IPS DF 19.7 (cell line): ENCODE measurements at regions not wholly inside any gene's neighbourhood (a gene's known extent, or its start where the extent isn't known, plus 50 kb on each side); places are given as distances from the start of the nearest gene placed in this dataset.
"Not testable (repeated sequence)": the region's sequence is repeated elsewhere in the genome, so short reads cannot be mapped to it uniquely, and the experiment has no call there.

Experiments
- DNase-seq: peaks from one replicate; pipeline ENCODE4 v3.0.0-alpha.2; 2013; ENCODE audit warnings: low read depth, low spot score

DNA sequence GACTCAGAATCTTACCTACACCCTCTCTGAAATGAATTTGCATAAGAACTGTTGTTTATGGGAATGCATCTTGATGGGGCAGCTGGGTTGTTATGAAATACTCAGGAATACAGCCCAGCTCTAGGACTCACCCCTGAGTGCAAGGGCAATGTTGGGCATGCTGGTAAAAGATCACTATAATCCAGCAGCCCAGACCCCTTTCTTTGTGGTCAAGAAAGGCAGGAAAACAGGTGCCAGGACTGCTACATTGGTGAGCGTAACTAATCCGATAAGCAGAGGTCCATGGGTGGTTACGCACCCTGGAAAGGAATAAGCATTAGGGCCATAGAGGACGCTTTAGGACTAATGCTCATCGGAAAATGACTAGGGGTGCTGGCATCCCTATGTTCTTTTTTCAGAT is 227.9 kb upstream of the CWC22 start:
- not testable (repeated sequence) for DNase-seq

DNA sequence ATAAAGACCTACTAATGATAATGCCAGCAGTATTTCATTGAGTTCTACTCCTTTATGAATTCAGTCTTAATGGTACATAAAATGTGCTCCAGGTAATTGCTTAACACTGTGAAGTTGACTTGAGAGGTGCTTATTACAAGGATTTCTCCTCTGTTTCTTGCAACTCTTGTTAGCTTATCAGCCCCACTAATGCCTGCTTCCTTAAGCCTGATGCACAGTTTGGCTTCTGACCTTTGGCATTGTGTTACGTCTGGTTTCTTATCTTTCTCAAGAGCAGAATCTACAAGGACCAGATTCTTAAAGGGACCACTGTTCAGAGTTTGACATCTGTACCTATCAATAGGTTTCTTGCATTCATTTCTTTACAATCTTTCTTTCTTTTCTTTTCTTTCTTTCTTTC is 223.9 kb upstream of the CWC22 start:
- no peak for DNase-seq

GRCh38 chr2:180227461-180227860 is 220.4 kb upstream of the CWC22 start:
- no peak for DNase-seq

DNA sequence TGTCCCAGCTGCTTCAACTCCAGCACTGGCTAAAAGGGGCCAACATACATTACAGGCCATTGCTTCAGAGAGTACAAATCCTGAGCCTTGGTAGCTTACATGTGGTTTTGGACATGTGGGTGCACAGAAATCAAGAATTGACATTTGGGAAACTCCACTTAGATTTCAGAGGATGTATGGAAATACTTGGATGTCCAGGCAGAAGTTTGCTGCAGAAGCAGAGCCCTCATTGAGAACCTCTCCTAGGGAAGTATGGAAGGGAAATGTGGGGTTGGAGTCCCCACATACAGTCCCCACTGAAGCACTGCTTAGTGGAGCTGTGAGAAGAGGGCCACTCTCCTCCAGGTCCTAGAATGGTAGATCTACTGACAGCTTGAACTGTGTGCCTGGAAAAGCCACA is 218.0 kb upstream of the CWC22 start:
- DNase-seq = no peak

- DNase-seq = no peak
These were observed 215.5 kb upstream of the CWC22 start for GRCh38 chr2:180222644-180223043.

GRCh38 chr2:180219491-180219890 is 212.4 kb upstream of the CWC22 start:
- no peak for DNase-seq

- DNase-seq = no peak
These were observed 201.7 kb upstream of the CWC22 start for GRCh38 chr2:180208841-180209240.

GRCh38 chr2:180205621-180206235 is 198.6 kb upstream of the CWC22 start:
- no peak for DNase-seq

DNA sequence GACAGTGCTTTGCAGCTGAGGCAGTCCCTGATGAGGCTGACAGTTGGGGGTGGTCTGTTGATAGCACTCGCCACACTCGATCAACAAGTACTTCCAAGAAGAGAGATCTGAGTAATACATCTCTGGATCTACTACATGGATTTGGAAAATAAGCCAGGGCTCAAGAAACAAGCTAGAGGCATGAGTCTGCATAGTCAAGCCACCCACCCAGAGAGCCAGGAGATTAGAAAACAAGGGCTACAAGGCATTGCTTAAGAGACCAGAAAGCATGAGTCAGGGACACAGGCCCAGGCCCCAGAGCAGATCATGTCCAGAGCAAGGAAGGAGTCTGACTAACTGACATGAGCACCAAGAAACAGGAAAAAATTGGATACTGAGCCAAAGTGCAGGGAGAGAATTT is 196.9 kb upstream of the CWC22 start:
- no peak for DNase-seq

- no peak for DNase-seq
These were observed 195.4 kb upstream of the CWC22 start for GRCh38 chr2:180202467-180202951.

GRCh38 chr2:180196419-180196977 is 189.4 kb upstream of the CWC22 start:
- DNase-seq = peak; percentile 33

GRCh38 chr2:180195847-180196246 is 188.8 kb upstream of the CWC22 start:
- no peak for DNase-seq

GRCh38 chr2:180191432-180192124 is 184.5 kb upstream of the CWC22 start:
- DNase-seq = no peak

DNA sequence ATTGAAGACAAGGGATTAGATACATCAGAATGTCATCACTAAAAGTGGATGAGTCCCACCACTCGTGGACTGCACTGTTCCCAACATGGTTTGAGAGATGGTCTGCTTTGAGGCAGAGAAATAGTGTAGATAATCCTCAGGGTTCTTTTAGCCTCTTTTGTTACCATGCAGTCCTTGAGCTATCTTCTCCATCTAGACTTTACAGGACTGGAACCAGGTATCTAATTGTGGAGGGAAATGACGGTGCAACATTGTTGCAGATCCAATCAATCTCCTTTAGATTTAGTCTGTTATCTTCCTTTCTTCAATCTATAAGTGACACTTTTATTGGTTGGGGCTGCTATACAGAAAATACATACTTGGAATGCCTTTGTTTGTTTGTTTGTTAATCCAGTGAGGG is 183.8 kb upstream of the CWC22 start:
- no peak for DNase-seq

DNA sequence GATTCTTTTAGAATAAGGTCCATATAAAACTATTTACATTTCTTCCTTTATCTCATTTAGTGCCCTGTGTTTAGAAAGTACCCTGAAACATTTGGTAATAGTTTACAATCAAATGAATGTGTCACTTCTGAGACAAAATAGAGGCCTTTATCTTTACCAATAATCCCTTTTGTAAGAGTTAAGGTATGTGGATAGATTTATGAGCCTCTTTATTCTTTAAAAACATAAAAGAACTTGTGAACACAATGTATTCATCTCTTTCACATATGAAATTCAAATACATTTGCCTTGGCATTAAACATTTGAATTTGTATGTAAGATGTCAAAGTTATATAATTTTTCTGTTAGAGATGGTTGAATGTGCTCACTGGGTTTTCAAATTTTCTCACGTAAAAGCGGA is 180.5 kb upstream of the CWC22 start:
- no peak for DNase-seq

GRCh38 chr2:180184506-180184905 is 177.4 kb upstream of the CWC22 start:
- no peak for DNase-seq

DNA sequence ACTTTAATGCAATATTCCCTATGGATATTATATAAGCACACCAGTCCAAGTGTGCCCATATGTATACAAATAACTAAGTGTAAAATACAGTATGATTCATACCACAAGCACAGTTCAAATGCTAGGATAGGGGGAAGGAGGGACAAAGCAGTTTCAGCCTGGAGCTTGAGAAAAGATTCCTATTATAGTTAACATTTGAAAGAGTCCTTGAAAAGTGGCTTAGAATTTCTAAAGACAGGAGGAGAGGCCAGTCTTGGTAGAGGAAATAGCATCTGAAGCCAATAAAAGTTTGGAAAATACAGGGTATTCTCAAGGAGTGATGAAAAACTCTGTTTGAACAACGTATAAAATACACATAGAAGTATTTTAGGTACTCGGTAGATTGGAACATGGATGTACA is 173.4 kb upstream of the CWC22 start:
- no peak for DNase-seq

DNA sequence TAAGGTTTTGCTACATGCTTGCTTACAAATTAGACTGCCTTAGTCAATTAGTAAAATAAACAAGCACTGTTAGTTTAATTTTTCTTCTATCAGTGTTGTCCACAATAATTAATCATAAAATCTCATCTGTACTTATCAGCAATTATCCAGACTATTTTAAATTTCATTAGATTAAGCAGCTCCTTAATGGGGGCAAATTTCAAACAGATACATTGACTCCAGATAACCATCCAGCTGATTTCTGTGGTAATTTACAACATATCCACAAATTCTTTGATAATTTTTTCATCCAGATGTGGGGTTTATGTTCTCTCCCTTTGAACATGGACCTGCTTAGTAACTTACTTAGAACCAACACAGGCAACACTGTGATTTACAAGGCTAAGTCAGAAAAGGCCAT is 170.4 kb upstream of the CWC22 start:
- no peak for DNase-seq

- no peak for DNase-seq
These were observed 168.6 kb upstream of the CWC22 start for GRCh38 chr2:180175736-180176135.

GRCh38 chr2:180174580-180174979 is 167.5 kb upstream of the CWC22 start:
- DNase-seq = no peak

DNA sequence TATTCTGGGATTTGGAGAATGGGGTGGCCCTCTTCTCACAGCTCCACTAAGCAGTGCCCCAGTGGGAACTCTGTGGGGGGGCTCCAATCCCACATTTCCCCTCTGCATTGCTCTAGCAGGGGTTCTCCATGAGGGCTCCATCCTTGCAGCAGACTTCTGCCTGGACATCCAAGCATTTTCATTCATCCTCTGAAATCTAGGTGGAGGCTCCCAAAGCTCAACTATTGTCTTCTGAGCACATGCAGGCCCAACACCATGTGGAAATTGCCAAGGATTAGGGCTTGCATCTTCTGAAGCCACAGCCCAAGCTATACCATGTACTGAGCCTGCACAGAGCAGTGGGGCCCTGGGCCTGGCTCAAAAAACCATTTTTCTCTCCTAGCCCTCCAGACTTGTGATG is 162.4 kb upstream of the CWC22 start:
- DNase-seq = no peak

GRCh38 chr2:180161415-180161814 is 154.3 kb upstream of the CWC22 start:
- no peak for DNase-seq

DNA sequence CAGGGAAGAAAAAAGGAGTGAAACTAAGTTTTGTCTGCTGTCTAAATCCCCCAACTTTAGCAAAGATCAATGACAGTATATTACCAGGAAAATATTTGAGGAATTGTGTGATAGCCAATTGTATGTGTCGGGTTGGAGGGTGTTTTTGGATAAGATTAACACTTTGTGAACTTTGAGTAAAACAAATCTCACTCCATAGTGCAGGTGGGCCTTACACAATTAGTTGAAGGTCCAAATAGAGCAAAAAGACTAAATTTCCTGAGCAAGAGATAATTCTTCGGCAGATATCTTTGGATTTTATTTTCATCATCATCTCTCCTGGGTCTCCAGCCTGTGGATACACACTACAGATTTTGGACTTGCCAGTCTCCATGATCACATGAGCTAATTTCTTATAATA is 152.8 kb upstream of the CWC22 start:
- no peak for DNase-seq
